ENCODE measurements at regions not wholly inside any gene's neighbourhood (a gene's known extent, or its start where the extent isn't known, plus 50 kb on each side); places are given as distances from the start of the nearest gene placed in this dataset.
"Not testable (repeated sequence)": the region's sequence is repeated elsewhere in the genome, so short reads cannot be mapped to it uniquely, and the experiment has no call there.

- no peaks in the 10 kb centered on the region for H3K9me3 ChIP-seq (ENCODE audit: control insufficient read depth, low read depth, low read length)
- H3K27ac ChIP-seq (ENCODE audit: control insufficient read depth, insufficient read depth, low read length) = no peak overlapping the region
- H3K9me1 ChIP-seq (ENCODE audit: control insufficient read depth, extremely low read depth, insufficient read depth, low read length) = no peaks in the 10 kb centered on the region
- no peaks in the 10 kb centered on the region for H3K36me3 ChIP-seq (ENCODE audit: control insufficient read depth in 2 of 2, extremely low read depth in 1 of 2, insufficient read depth in 2 of 2, low read length in 2 of 2)
- H4K20me1 ChIP-seq (ENCODE audit: control insufficient read depth, extremely low read depth, insufficient read depth, low read length) = no peaks in the 10 kb centered on the region
- H2AFZ ChIP-seq (ENCODE audit: control insufficient read depth, low read length) = no peak overlapping the region
- FAIRE-seq (no peak), DNase-seq (ENCODE audit: low read depth, low spot score) (no peak)
- no peak overlapping the region for H3K4me3 ChIP-seq (ENCODE audit: control insufficient read depth in 2 of 3, extremely low read depth in 1 of 3, insufficient read depth in 2 of 3, low read depth in 1 of 3, low read length in 3 of 3)
- H3K79me2 ChIP-seq (ENCODE audit: control insufficient read depth, insufficient read depth, low read length) = no peaks in the 10 kb centered on the region
- no peak overlapping the region for H3K9ac ChIP-seq (ENCODE audit: control insufficient read depth, extremely low read depth, insufficient read depth, low read length)
- TF ChIP-seq CTCF (optimal IDR thresholded peaks at IDR 0.05 in 1 of 3, IDR thresholded peaks at IDR 0.05 in 1 of 3, conservative IDR thresholded peaks at IDR 0.05 in 1 of 3; ENCODE audit: extremely low read depth in 1 of 3, insufficient read depth in 2 of 3, low read length in 3 of 3) = no peak
- no peak for TF ChIP-seq EZH2 (IDR thresholded peaks at IDR 0.05; ENCODE audit: low read length)
- no peaks in the 10 kb centered on the region for H3K27me3 ChIP-seq (ENCODE audit: control insufficient read depth, extremely low read depth, insufficient read depth, low read length)
- no peak overlapping the region for H3K4me2 ChIP-seq (ENCODE audit: control insufficient read depth, extremely low read depth, insufficient read depth, low read depth, low read length)
- dilution Hi-C loops (cut with MboI; ENCODE audit: extremely low pct_ligation_motif_present, low sequenced_read_pairs) = no loop called here
- no peaks in the 10 kb centered on the region for H3K4me1 ChIP-seq (ENCODE audit: control insufficient read depth, extremely low read depth, insufficient read depth, low read length)
These were observed 193.0 kb downstream of the IL20RB start for GRCh38 chr3:137150825-137151224.

GRCh38 chr3:137153046-137153445 is 195.3 kb downstream of the IL20RB start:
- H3K9me3 ChIP-seq (ENCODE audit: control insufficient read depth, low read depth, low read length); H3K36me3 ChIP-seq (ENCODE audit: control insufficient read depth in 2 of 2, extremely low read depth in 1 of 2, insufficient read depth in 2 of 2, low read length in 2 of 2); H3K4me1 ChIP-seq (ENCODE audit: control insufficient read depth, extremely low read depth, insufficient read depth, low read length); H2AFZ ChIP-seq (ENCODE audit: control insufficient read depth, low read length); H3K4me3 ChIP-seq (ENCODE audit: control insufficient read depth in 2 of 3, extremely low read depth in 1 of 3, insufficient read depth in 2 of 3, low read depth in 1 of 3, low read length in 3 of 3); H3K9ac ChIP-seq (ENCODE audit: control insufficient read depth, extremely low read depth, insufficient read depth, low read length); H3K27me3 ChIP-seq (ENCODE audit: control insufficient read depth, extremely low read depth, insufficient read depth, low read length); H3K4me2 ChIP-seq (ENCODE audit: control insufficient read depth, extremely low read depth, insufficient read depth, low read depth, low read length); H4K20me1 ChIP-seq (ENCODE audit: control insufficient read depth, extremely low read depth, insufficient read depth, low read length); DNase-seq (ENCODE audit: low read depth, low spot score); H3K9me1 ChIP-seq (ENCODE audit: control insufficient read depth, extremely low read depth, insufficient read depth, low read length); dilution Hi-C loops (cut with MboI; ENCODE audit: extremely low pct_ligation_motif_present, low sequenced_read_pairs); FAIRE-seq; H3K79me2 ChIP-seq (ENCODE audit: control insufficient read depth, insufficient read depth, low read length); H3K27ac ChIP-seq (ENCODE audit: control insufficient read depth, insufficient read depth, low read length): not testable (repeated sequence)

GRCh38 chr3:137163241-137163871 is 205.6 kb downstream of the IL20RB start:
- FAIRE-seq (no peak), DNase-seq (ENCODE audit: low read depth, low spot score) (no peak)
- Histone ChIP-seq H3K4me1 (ENCODE audit: control insufficient read depth, extremely low read depth, insufficient read depth, low read length) (peaks cover 3% of the 10 kb centered on the region), H3K79me2 (ENCODE audit: control insufficient read depth, insufficient read depth, low read length) (no peaks in the 10 kb centered on the region), H3K9ac (ENCODE audit: control insufficient read depth, extremely low read depth, insufficient read depth, low read length) (no peak overlapping the region), H3K27ac (ENCODE audit: control insufficient read depth, insufficient read depth, low read length) (no peak overlapping the region), H3K4me3 (ENCODE audit: control insufficient read depth in 2 of 3, extremely low read depth in 1 of 3, insufficient read depth in 2 of 3, low read depth in 1 of 3, low read length in 3 of 3) (no peak overlapping the region), H4K20me1 (ENCODE audit: control insufficient read depth, extremely low read depth, insufficient read depth, low read length) (no peaks in the 10 kb centered on the region), H2AFZ (ENCODE audit: control insufficient read depth, low read length) (no peak overlapping the region), H3K4me2 (ENCODE audit: control insufficient read depth, extremely low read depth, insufficient read depth, low read depth, low read length) (no peak overlapping the region), H3K27me3 (ENCODE audit: control insufficient read depth, extremely low read depth, insufficient read depth, low read length) (no peaks in the 10 kb centered on the region), H3K9me3 (ENCODE audit: control insufficient read depth, low read depth, low read length) (no peaks in the 10 kb centered on the region), H3K36me3 (ENCODE audit: control insufficient read depth in 2 of 2, extremely low read depth in 1 of 2, insufficient read depth in 2 of 2, low read length in 2 of 2) (no peaks in the 10 kb centered on the region), H3K9me1 (ENCODE audit: control insufficient read depth, extremely low read depth, insufficient read depth, low read length) (no peaks in the 10 kb centered on the region)
- dilution Hi-C loops (cut with MboI; ENCODE audit: extremely low pct_ligation_motif_present, low sequenced_read_pairs) = no loop called here
- TF ChIP-seq CTCF (optimal IDR thresholded peaks at IDR 0.05 in 1 of 3, IDR thresholded peaks at IDR 0.05 in 1 of 3, conservative IDR thresholded peaks at IDR 0.05 in 1 of 3; ENCODE audit: extremely low read depth in 1 of 3, insufficient read depth in 2 of 3, low read length in 3 of 3) (no peak), EZH2 (IDR thresholded peaks at IDR 0.05; ENCODE audit: low read length) (no peak)
